WERI-Rb-1 (cell line): ENCODE measurements at regions not wholly inside any gene's neighbourhood (a gene's known extent, or its start where the extent isn't known, plus 50 kb on each side); places are given as distances from the start of the nearest gene placed in this dataset.
A peak's percentile ranks its signal among the peaks of the same experiment; 100 is the strongest.
"Not testable (repeated sequence)": the region's sequence is repeated elsewhere in the genome, so short reads cannot be mapped to it uniquely, and the experiment has no call there.

Experiments used
- DNase-seq: peaks from one replicate; pipeline ENCODE4 v3.0.0-alpha.2; 2020
- H3K27ac ChIP-seq: fragments of 250-450 bp; sonication (Bioruptor Pico); 2 replicates; pipeline ENCODE4 v1.5.1; 2020; ENCODE audit warnings: mild to moderate bottlenecking, moderate library complexity
- H3K27me3 ChIP-seq: fragments of 250-450 bp; sonication (Bioruptor Pico); 2 replicates; pipeline ENCODE4 v1.5.1; 2021; ENCODE audit warnings: mild to moderate bottlenecking, low read depth, moderate library complexity; ENCODE audit not compliant: insufficient read depth, severe bottlenecking
- H3K36me3 ChIP-seq: fragments of 250-450 bp; sonication (Bioruptor Pico); 2 replicates; pipeline ENCODE4 v1.5.1; 2020; ENCODE audit warnings: mild to moderate bottlenecking, moderate library complexity
- H3K4me3 ChIP-seq: 2 replicates; pipeline ENCODE4 v1.5.1; 2011; ENCODE audit warnings: low read depth, mild to moderate bottlenecking, control low read depth, low read length
- H3K9me3 ChIP-seq: fragments of 250-450 bp; sonication (Bioruptor Pico); 2 replicates; pipeline ENCODE4 v1.5.1; 2021; ENCODE audit warnings: mild to moderate bottlenecking, moderate library complexity; ENCODE audit not compliant: severe bottlenecking
- CTCF ChIP-seq: IDR thresholded peaks from 2 replicates; pipeline ENCODE4 v1.5.1; 2011; ENCODE audit warnings: low read depth, mild to moderate bottlenecking, control low read depth, inconsistent platforms, low read length

- no peak overlapping the region for H3K4me3 ChIP-seq
- no peaks in the 10 kb centered on the region for H3K27me3 ChIP-seq
- no peaks in the 10 kb centered on the region for H3K36me3 ChIP-seq
- no peak for DNase-seq
- no peak for TF ChIP-seq CTCF
- no peaks in the 10 kb centered on the region for H3K9me3 ChIP-seq
- H3K27ac ChIP-seq = no peak overlapping the region
Observed at GRCh38 chr3:24688446-24689148, 193.9 kb upstream of the THRB start.

GRCh38 chr3:24689353-24689752 lies 194.7 kb upstream of the THRB start:
- Histone ChIP-seq H3K27me3 (no peaks in the 10 kb centered on the region), H3K36me3 (no peaks in the 10 kb centered on the region), H3K27ac (no peak overlapping the region), H3K4me3 (no peak overlapping the region), H3K9me3 (no peaks in the 10 kb centered on the region)
- no peak for TF ChIP-seq CTCF
- DNase-seq = peak; percentile 44

GRCh38 chr3:24690777-24691176 lies 196.1 kb upstream of the THRB start:
- H3K36me3 ChIP-seq = no peaks in the 10 kb centered on the region
- H3K4me3 ChIP-seq = no peak overlapping the region
- TF ChIP-seq CTCF = no peak
- no peaks in the 10 kb centered on the region for H3K9me3 ChIP-seq
- H3K27ac ChIP-seq = no peak overlapping the region
- no peak for DNase-seq
- no peaks in the 10 kb centered on the region for H3K27me3 ChIP-seq

GRCh38 chr3:24699078-24699477 lies 204.4 kb upstream of the THRB start:
- H3K36me3 ChIP-seq, H3K4me3 ChIP-seq, H3K9me3 ChIP-seq, H3K27me3 ChIP-seq, H3K27ac ChIP-seq, DNase-seq: not testable (repeated sequence)

GRCh38 chr3:24704496-24704895 lies 209.8 kb upstream of the THRB start:
- Histone ChIP-seq H3K4me3 (no peak overlapping the region), H3K9me3 (no peaks in the 10 kb centered on the region), H3K36me3 (no peaks in the 10 kb centered on the region), H3K27me3 (no peaks in the 10 kb centered on the region), H3K27ac (no peak overlapping the region)
- no peak for DNase-seq
- no peak for TF ChIP-seq CTCF

- no peaks in the 10 kb centered on the region for H3K9me3 ChIP-seq
- no peaks in the 10 kb centered on the region for H3K27me3 ChIP-seq
- no peak for TF ChIP-seq CTCF
- H3K4me3 ChIP-seq = no peak overlapping the region
- no peak overlapping the region for H3K27ac ChIP-seq
- no peaks in the 10 kb centered on the region for H3K36me3 ChIP-seq
- DNase-seq = no peak
Observed at GRCh38 chr3:24707936-24708335, 213.3 kb upstream of the THRB start.
